ENCODE measurements at regions not wholly inside any gene's neighbourhood (a gene's known extent, or its start where the extent isn't known, plus 50 kb on each side); places are given as distances from the start of the nearest gene placed in this dataset.

GRCh38 chr15:69834761-69835160, 263.0 kb downstream of the TLE3 start:
- peaks cover 7% of the 10 kb centered on the region for H3K4me1 ChIP-seq (ENCODE audit: control insufficient read depth, low read length)
- TF ChIP-seq, protein P1, sequence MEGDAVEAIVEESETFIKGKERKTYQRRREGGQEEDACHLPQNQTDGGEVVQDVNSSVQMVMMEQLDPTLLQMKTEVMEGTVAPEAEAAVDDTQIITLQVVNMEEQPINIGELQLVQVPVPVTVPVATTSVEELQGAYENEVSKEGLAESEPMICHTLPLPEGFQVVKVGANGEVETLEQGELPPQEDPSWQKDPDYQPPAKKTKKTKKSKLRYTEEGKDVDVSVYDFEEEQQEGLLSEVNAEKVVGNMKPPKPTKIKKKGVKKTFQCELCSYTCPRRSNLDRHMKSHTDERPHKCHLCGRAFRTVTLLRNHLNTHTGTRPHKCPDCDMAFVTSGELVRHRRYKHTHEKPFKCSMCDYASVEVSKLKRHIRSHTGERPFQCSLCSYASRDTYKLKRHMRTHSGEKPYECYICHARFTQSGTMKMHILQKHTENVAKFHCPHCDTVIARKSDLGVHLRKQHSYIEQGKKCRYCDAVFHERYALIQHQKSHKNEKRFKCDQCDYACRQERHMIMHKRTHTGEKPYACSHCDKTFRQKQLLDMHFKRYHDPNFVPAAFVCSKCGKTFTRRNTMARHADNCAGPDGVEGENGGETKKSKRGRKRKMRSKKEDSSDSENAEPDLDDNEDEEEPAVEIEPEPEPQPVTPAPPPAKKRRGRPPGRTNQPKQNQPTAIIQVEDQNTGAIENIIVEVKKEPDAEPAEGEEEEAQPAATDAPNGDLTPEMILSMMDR (IDR thresholded peaks at IDR 0.05; ENCODE audit: low read depth, low read length, poor library complexity, severe bottlenecking) = no peak
- no peak for TF ChIP-seq EZH2phosphoT487 (IDR thresholded peaks at IDR 0.05; ENCODE audit: borderline replicate concordance, low read length)
- no peak overlapping the region for H3K4me2 ChIP-seq (ENCODE audit: low read length)
- no peaks in the 10 kb centered on the region for H3K36me3 ChIP-seq (ENCODE audit: control insufficient read depth, low read length)
- no peaks in the 10 kb centered on the region for H3K79me2 ChIP-seq (ENCODE audit: control insufficient read depth, low read length)
- no peaks in the 10 kb centered on the region for H3F3A ChIP-seq (ENCODE audit: control insufficient read depth, insufficient read depth)
- no peaks in the 10 kb centered on the region for H3K9me3 ChIP-seq (ENCODE audit: control insufficient read depth, insufficient read depth, low read length)
- H3K9me2 ChIP-seq (replicated peaks; ENCODE audit: control insufficient read depth, low read length) = no peaks in the 10 kb centered on the region
- H3K27ac ChIP-seq (ENCODE audit: low read depth, low read length) = no peak overlapping the region
- H4K20me1 ChIP-seq (ENCODE audit: control insufficient read depth, insufficient read depth, low read depth, low read length) = no peaks in the 10 kb centered on the region
- no peak overlapping the region for H3K4me3 ChIP-seq (ENCODE audit: low read length)
- H3K27me3 ChIP-seq (ENCODE audit: control insufficient read depth, low read length) = peaks cover 3% of the 10 kb centered on the region; the same call in 1 of the 2 replicates

- no peak for TF ChIP-seq EZH2phosphoT487 (IDR thresholded peaks at IDR 0.05; ENCODE audit: borderline replicate concordance, low read length)
- TF ChIP-seq, protein P1 (IDR thresholded peaks at IDR 0.05; ENCODE audit: low read depth, low read length, poor library complexity, severe bottlenecking) = no peak
- no peaks in the 10 kb centered on the region for H4K20me1 ChIP-seq (ENCODE audit: control insufficient read depth, insufficient read depth, low read depth, low read length)
Observed at GRCh38 chr15:69836048-69836447, 261.7 kb downstream of the TLE3 start.

DNA sequence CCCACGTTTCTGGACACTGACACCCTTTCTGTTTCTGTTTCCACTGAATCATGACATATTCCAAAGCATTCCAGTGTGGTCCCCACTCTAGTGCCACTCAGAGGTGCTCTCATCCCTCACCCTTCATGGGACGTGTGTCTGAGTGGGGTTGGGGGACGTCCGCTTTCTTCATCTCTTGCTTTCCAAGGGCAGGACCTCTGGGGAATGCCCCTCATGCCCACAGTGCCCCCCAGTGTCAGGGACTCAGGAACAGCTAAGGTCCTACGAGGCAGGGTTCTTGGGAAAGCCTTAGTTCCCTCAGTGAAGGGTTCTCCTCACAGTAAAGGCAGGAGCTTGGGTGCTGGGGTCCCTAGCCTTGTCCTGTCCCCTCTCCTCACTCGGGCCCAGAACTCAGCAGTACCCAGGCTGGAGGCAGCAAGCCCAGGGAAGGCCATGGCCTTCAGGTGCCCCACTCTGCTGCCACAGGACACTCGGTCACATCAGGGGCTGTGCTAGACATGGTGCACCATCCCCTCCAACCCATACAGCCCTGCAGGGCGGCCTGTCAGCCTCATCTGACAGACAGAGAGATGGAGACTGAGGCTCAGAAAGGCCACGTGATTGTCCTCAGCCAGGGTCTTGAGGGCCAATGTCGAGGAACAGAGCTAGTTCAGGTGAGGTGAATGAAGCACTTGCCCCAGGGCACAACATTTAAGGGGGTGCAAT, 261.0 kb downstream of the TLE3 start:
- Histone ChIP-seq H3K27ac (ENCODE audit: low read depth, low read length) (no peak overlapping the region), H3K4me3 (ENCODE audit: low read length) (no peak overlapping the region), H4K20me1 (ENCODE audit: control insufficient read depth, insufficient read depth, low read depth, low read length) (no peaks in the 10 kb centered on the region), H3K4me2 (ENCODE audit: low read length) (no peak overlapping the region), H3K9me2 (replicated peaks; ENCODE audit: control insufficient read depth, low read length) (no peaks in the 10 kb centered on the region), H3K27me3 (ENCODE audit: control insufficient read depth, low read length) (peaks cover 3% of the 10 kb centered on the region; the same call in 1 of the 2 replicates), H3K9me3 (ENCODE audit: control insufficient read depth, insufficient read depth, low read length) (no peaks in the 10 kb centered on the region), H3F3A (ENCODE audit: control insufficient read depth, insufficient read depth) (no peaks in the 10 kb centered on the region), H3K4me1 (ENCODE audit: control insufficient read depth, low read length) (peaks cover 7% of the 10 kb centered on the region), H3K36me3 (ENCODE audit: control insufficient read depth, low read length) (no peaks in the 10 kb centered on the region), H3K79me2 (ENCODE audit: control insufficient read depth, low read length) (no peaks in the 10 kb centered on the region)
- no peak for TF ChIP-seq EZH2phosphoT487 (IDR thresholded peaks at IDR 0.05; ENCODE audit: borderline replicate concordance, low read length)
- TF ChIP-seq, protein P1 (IDR thresholded peaks at IDR 0.05; ENCODE audit: low read depth, low read length, poor library complexity, severe bottlenecking) = no peak

More at GRCh38 chr15:69836048-69836447, 261.7 kb downstream of the TLE3 start:
- no peaks in the 10 kb centered on the region for H3K36me3 ChIP-seq (ENCODE audit: control insufficient read depth, low read length)
- no peak overlapping the region for H3K27ac ChIP-seq (ENCODE audit: low read depth, low read length)
- no peak overlapping the region for H3K4me3 ChIP-seq (ENCODE audit: low read length)
- peaks cover 7% of the 10 kb centered on the region for H3K4me1 ChIP-seq (ENCODE audit: control insufficient read depth, low read length)
- H3K4me2 ChIP-seq (ENCODE audit: low read length) = no peak overlapping the region
- no peaks in the 10 kb centered on the region for H3F3A ChIP-seq (ENCODE audit: control insufficient read depth, insufficient read depth)
- peaks cover 3% of the 10 kb centered on the region; the same call in 1 of the 2 replicates for H3K27me3 ChIP-seq (ENCODE audit: control insufficient read depth, low read length)
- no peaks in the 10 kb centered on the region for H3K79me2 ChIP-seq (ENCODE audit: control insufficient read depth, low read length)
- H3K9me2 ChIP-seq (replicated peaks; ENCODE audit: control insufficient read depth, low read length) = no peaks in the 10 kb centered on the region
- no peaks in the 10 kb centered on the region for H3K9me3 ChIP-seq (ENCODE audit: control insufficient read depth, insufficient read depth, low read length)

Data from DOHH2 (cell line).